ENCODE measurements at regions not wholly inside any gene's neighbourhood (a gene's known extent, or its start where the extent isn't known, plus 50 kb on each side); places are given as distances from the start of the nearest gene placed in this dataset.

GRCh38 chr5:17114233-17114632 lies 103.2 kb upstream of the BASP1 start:
- Histone ChIP-seq H3K27me3 (ENCODE audit: control insufficient read depth, insufficient read depth, low read length) (no peaks in the 10 kb centered on the region), H3K4me3 (ENCODE audit: low read depth, low read length) (no peak overlapping the region), H3K9me3 (ENCODE audit: control insufficient read depth, insufficient read depth, low read length) (no peaks in the 10 kb centered on the region), H3K27ac (ENCODE audit: low read depth, low read length) (peak overlapping the region; percentile 43)
- CTCF ChIA-PET: interaction anchor here (1.2 to 4.3 kb wide), 2 partner anchors 17 to 76 kb away, joined by 4 to 29 read pairs; no protein-coding TSS in a partner anchor
- TF ChIP-seq CTCF (IDR thresholded peaks at IDR 0.05; ENCODE audit: low read depth, low read length): no peak
- DNase-seq (ENCODE audit: low read depth, low spot score): no peak
- POLR2A ChIA-PET: no interaction called here

GRCh38 chr5:17114715-17115599 lies 102.5 kb upstream of the BASP1 start:
- Histone ChIP-seq H3K4me3 (ENCODE audit: low read depth, low read length) (no peak overlapping the region), H3K27ac (ENCODE audit: low read depth, low read length) (no peak overlapping the region), H3K9me3 (ENCODE audit: control insufficient read depth, insufficient read depth, low read length) (no peaks in the 10 kb centered on the region), H3K27me3 (ENCODE audit: control insufficient read depth, insufficient read depth, low read length) (no peaks in the 10 kb centered on the region)
- TF ChIP-seq CTCF (IDR thresholded peaks at IDR 0.05; ENCODE audit: low read depth, low read length): no peak
- CTCF ChIA-PET: interaction anchor here (1.2 to 4.3 kb wide), 2 partner anchors 17 to 75 kb away, joined by 4 to 29 read pairs; no protein-coding TSS in a partner anchor
- no peak for DNase-seq (ENCODE audit: low read depth, low spot score)
- POLR2A ChIA-PET: no interaction called here

DNA sequence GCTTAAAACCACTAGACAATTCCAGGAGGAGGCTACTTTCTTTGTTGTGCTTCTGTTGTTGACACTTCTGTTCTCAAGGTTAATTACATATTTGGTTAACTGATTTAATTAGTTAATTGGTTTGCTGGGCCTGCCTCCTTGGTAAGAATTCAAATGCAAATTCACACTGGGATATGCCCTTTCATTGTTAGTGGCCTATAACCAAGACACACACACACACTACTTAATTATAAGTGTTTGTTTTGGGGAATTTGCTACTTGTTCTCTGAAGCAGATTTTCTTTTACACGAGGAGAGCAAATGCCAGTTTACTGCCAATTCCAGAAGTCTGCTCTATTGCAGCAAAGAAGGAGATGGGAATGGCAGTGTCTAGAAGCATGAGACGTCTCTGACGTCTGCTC lies 101.6 kb upstream of the BASP1 start:
- no peak overlapping the region for H3K27ac ChIP-seq (ENCODE audit: low read depth, low read length)
- no peak overlapping the region for H3K4me3 ChIP-seq (ENCODE audit: low read depth, low read length)
- CTCF ChIA-PET: interaction anchor here (0.6 to 4.3 kb wide), 2 partner anchors 16 to 356 kb away, joined by 5 to 29 read pairs; no protein-coding TSS in a partner anchor
- POLR2A ChIA-PET: interaction anchor here (0.6 kb wide), 1 partner anchor 164 kb away, joined by 3 read pairs; no protein-coding TSS in a partner anchor
- H3K9me3 ChIP-seq (ENCODE audit: control insufficient read depth, insufficient read depth, low read length): no peaks in the 10 kb centered on the region
- no peak for TF ChIP-seq CTCF (IDR thresholded peaks at IDR 0.05; ENCODE audit: low read depth, low read length)
- no peaks in the 10 kb centered on the region for H3K27me3 ChIP-seq (ENCODE audit: control insufficient read depth, insufficient read depth, low read length)
- no peak for DNase-seq (ENCODE audit: low read depth, low spot score)

GRCh38 chr5:17118631-17119030 lies 98.8 kb upstream of the BASP1 start:
- CTCF ChIA-PET: interaction anchor here (1.2 to 1.7 kb wide), 2 partner anchors 13 to 14 kb away, joined by 3 to 10 read pairs; no protein-coding TSS in a partner anchor
- TF ChIP-seq CTCF (IDR thresholded peaks at IDR 0.05; ENCODE audit: low read depth, low read length): no peak
- Histone ChIP-seq H3K9me3 (ENCODE audit: control insufficient read depth, insufficient read depth, low read length) (no peaks in the 10 kb centered on the region), H3K27me3 (ENCODE audit: control insufficient read depth, insufficient read depth, low read length) (no peaks in the 10 kb centered on the region), H3K27ac (ENCODE audit: low read depth, low read length) (peak overlapping the region; percentile 50), H3K4me3 (ENCODE audit: low read depth, low read length) (no peak overlapping the region)
- DNase-seq (ENCODE audit: low read depth, low spot score): peak; percentile 59
- POLR2A ChIA-PET: interaction anchor here (1.2 kb wide), 1 partner anchor 40 kb away, joined by 3 read pairs; no protein-coding TSS in a partner anchor

- H3K27ac ChIP-seq (ENCODE audit: low read depth, low read length): no peak overlapping the region
- ChIA-PET POLR2A (no interaction called here), CTCF (no interaction called here)
- no peaks in the 10 kb centered on the region for H3K27me3 ChIP-seq (ENCODE audit: control insufficient read depth, insufficient read depth, low read length)
- TF ChIP-seq CTCF (IDR thresholded peaks at IDR 0.05; ENCODE audit: low read depth, low read length): no peak
- H3K9me3 ChIP-seq (ENCODE audit: control insufficient read depth, insufficient read depth, low read length): no peaks in the 10 kb centered on the region
- no peak overlapping the region for H3K4me3 ChIP-seq (ENCODE audit: low read depth, low read length)
- no peak for DNase-seq (ENCODE audit: low read depth, low spot score)
These were observed 97.2 kb upstream of the BASP1 start for GRCh38 chr5:17120209-17120608.

All from AG04450 (cell line).